ENCODE measurements at regions not wholly inside any gene's neighbourhood (a gene's known extent, or its start where the extent isn't known, plus 50 kb on each side); places are given as distances from the start of the nearest gene placed in this dataset.

DNA sequence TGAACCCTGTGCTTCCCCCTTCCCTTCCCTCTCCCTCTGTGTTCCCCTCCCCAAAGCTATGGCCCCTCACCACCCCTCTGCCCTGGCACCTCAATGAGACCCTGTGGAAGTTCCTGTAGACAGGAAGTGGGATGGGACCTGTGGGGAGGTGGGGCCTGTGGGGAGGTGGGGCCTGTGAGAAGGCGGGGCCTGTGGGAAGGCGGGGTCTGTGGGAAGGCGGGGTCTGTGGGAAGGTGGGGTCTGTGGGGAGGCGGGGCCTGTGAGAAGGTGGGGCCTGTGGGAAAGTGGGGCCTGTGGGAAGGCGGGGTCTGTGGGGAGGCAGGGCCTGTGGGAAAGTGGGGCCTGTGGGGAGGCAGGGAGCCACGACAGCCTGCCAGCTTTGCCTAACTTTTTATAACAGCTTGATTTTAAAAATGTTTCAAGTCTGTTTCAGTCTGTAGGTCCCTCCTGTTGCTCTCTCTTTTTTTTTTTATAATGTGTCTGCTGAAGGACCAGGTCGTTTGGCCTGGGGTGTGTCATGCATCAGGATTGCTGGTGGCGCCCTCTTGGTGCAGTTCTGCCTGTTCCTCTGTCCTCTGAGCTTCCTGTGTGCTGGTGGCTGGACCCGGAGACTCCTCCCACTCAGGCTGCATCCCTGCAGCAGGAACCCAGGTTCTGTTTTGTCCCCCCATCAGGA, 70.5 kb upstream of the SLCO4A1 start:
- no peak for DNase-seq
- peak; percentile 50 to 61 for ATAC-seq (replicated peaks in 1 of 2)
- no peaks in the 10 kb centered on the region for H3K36me3 Mint-ChIP-seq (ENCODE audit: insufficient read depth in 2 of 2)
- peaks cover 9% of the 10 kb centered on the region for H3K4me1 Mint-ChIP-seq (ENCODE audit: low read depth)
- no peaks in the 10 kb centered on the region for H3K9me3 Mint-ChIP-seq
- peaks cover 53% of the 10 kb centered on the region for H3K27me3 Mint-ChIP-seq (ENCODE audit: low read depth)
- no peak overlapping the region for H3K4me3 Mint-ChIP-seq
- H3K27ac Mint-ChIP-seq, result no peak overlapping the region

DNA sequence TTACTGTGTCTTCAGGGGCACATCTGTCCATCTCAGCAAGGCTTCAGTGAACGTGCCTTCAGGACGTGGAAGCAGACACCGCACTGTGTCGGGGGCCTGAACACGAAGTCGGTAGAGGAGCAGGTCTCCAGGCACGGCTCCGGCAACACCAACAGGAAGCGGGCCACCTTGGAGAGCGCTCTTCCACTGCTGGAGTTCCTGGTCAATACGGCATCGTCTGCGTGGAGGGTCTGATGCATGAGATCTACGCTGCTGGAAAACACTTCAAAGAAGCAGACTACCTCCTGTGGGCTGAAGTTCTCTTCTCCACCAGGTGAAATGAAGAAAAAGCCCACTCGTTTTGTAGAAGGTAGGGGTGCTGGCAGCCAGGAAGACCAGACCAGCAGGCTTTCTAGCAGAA, 69.3 kb upstream of the SLCO4A1 start:
- Mint-ChIP-seq H3K9me3 (no peaks in the 10 kb centered on the region), H3K27ac (no peak overlapping the region), H3K36me3 (ENCODE audit: insufficient read depth in 2 of 2) (no peaks in the 10 kb centered on the region), H3K27me3 (ENCODE audit: low read depth) (peaks cover 55% of the 10 kb centered on the region), H3K4me3 (no peak overlapping the region), H3K4me1 (ENCODE audit: low read depth) (peaks cover 9% of the 10 kb centered on the region)
- DNase-seq (no peak), ATAC-seq (replicated peaks in 1 of 2) (no peak)

DNA sequence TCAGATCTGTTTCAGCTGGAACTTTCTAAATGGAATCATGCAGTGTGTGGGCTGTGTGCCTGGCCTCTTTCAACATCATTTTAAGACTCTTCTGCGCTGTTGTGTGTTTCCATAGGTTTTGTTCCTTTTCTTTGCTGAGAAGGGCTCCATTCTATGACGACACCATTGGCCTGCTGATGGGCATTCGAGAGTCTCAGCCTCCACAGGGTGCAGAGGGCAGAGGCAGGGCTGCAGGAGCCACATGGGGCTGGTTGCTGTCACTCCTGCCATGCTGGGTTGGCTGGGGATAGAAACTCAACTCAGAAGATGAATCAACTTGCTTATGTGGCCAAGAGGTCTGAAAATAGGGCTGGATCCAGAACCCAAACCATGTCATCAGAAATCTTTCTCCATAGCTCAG, 68.5 kb upstream of the SLCO4A1 start:
- no peaks in the 10 kb centered on the region for H3K9me3 Mint-ChIP-seq
- ATAC-seq (replicated peaks in 1 of 2) (no peak), DNase-seq (no peak)
- H3K36me3 Mint-ChIP-seq (ENCODE audit: insufficient read depth in 2 of 2), result no peaks in the 10 kb centered on the region
- H3K4me3 Mint-ChIP-seq, result no peak overlapping the region
- peaks cover 61% of the 10 kb centered on the region for H3K27me3 Mint-ChIP-seq (ENCODE audit: low read depth)
- no peak overlapping the region for H3K27ac Mint-ChIP-seq
- peaks cover 9% of the 10 kb centered on the region for H3K4me1 Mint-ChIP-seq (ENCODE audit: low read depth)

DNA sequence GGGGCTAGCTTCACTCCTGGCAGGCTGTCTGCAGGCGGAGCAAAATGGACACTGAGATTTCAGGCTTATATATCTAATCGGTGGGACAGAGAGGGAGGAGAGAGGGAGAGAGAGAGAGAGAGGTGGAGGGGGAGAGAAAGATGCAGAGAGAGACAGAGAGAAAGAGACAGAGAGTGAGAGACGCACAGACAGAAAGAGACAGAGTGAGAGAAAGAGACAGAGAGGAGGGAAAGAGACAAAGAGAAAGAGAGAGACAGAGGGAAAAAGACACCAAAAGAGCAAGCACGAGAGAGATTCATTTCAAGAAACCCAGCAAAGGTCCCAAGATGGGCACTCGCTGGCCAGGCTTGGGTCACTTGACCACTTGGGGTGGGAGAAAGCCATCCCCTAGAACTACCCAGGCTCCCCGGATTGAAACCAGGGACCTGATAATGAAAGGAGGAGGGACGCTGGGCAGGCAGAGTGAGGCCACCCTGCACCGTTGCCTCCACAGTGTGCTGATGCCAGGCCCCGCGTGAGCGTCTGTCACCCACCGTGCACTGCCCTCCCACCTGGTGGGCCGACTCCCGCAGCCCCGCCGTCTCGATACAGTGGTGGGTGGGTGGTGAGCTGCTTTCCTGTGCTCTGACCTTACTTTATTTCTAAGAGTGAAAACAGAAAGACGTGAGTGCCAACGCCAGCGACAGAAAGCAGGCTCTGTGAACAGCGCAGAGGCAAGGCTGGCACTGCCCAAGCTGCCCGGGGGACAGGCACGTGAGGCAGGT, 67.9 kb upstream of the SLCO4A1 start:
- H3K9me3 Mint-ChIP-seq, result no peaks in the 10 kb centered on the region
- H3K27ac Mint-ChIP-seq, result no peak overlapping the region
- H3K4me3 Mint-ChIP-seq, result no peak overlapping the region
- peaks cover 65% of the 10 kb centered on the region for H3K27me3 Mint-ChIP-seq (ENCODE audit: low read depth)
- DNase-seq (no peak), ATAC-seq (replicated peaks in 1 of 2) (no peak)
- peaks cover 9% of the 10 kb centered on the region for H3K4me1 Mint-ChIP-seq (ENCODE audit: low read depth)
- H3K36me3 Mint-ChIP-seq (ENCODE audit: insufficient read depth in 2 of 2), result no peaks in the 10 kb centered on the region

DNA sequence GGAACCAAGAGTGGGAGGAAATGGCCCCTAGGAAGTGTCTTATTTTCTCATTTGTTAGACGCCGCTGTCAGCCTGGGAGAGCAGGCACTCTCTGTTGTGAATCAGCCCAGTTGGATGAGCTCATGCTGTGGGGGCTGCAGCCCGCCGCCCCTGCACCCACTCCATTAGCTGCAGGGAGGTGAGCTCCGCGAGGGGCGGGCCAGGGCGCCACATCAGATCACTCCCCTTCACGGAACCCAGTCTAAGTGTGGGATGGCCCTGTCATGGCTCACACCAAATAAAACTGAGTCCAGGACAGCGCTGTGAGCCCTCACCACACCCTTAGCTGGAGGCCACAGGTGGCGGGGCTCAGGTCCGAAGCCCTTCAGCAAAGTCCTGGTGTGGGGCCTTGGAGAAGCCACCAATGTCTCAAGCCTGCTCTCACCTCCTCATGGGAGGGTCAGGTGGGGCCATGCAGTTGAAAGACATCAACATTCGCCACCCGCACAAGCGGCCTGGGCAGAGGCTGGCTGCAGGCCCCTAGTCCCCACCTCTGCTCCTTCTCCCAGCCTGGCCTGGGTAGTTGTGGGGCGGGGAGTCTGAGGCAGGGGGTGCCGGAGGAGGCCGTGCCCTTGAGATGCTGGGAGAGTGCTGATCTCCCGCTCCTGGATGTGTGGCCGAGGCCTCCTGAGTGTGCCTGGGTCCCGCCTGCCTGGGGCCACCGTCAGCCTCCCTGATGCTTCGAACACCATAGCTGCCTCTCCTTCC, 66.2 kb upstream of the SLCO4A1 start:
- DNase-seq (no peak), ATAC-seq (replicated peaks in 1 of 2) (no peak)
- Mint-ChIP-seq H3K4me1 (ENCODE audit: low read depth) (peaks cover 8% of the 10 kb centered on the region), H3K9me3 (no peaks in the 10 kb centered on the region), H3K27ac (no peak overlapping the region), H3K4me3 (no peak overlapping the region), H3K27me3 (ENCODE audit: low read depth) (peaks cover 60% of the 10 kb centered on the region), H3K36me3 (ENCODE audit: insufficient read depth in 2 of 2) (no peaks in the 10 kb centered on the region)

DNA sequence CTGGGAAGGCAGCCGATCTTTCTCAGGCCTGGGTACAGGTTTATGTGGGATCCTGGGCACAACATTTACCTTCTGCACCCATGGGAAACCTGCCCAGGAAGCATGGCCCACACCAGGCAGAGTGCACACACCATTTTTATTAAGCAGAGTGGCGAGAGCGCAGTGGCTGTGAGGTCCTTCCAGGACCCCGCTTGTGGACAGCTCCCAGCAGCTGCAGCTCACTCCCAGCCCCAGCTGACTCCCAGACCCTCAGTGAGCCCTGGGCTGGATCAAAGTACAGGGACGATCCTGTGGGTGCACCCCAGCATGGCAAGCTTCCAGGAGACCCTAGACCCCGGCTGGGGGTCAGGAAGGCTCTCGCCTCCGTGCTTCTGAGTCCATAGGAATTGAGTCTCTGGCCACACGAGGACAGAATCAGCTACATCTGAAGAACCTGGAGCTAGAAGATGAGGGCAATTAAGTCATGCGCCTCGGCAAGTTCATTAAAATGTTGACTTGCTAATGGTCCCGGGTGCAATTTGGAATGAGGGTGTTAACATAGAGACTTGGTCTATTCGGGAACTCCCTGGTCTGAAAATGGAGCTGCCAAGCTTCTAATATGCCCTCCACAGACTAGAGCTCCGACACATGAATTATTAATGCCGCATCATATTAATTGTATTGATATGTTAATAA, 65.4 kb upstream of the SLCO4A1 start:
- no peak overlapping the region for H3K4me3 Mint-ChIP-seq
- no peak overlapping the region for H3K27ac Mint-ChIP-seq
- H3K27me3 Mint-ChIP-seq (ENCODE audit: low read depth), result peaks cover 60% of the 10 kb centered on the region
- no peaks in the 10 kb centered on the region for H3K9me3 Mint-ChIP-seq
- ATAC-seq (replicated peaks in 1 of 2), result no peak
- H3K4me1 Mint-ChIP-seq (ENCODE audit: low read depth), result peaks cover 3% of the 10 kb centered on the region
- no peaks in the 10 kb centered on the region for H3K36me3 Mint-ChIP-seq (ENCODE audit: insufficient read depth in 2 of 2)
- DNase-seq, result no peak

DNA sequence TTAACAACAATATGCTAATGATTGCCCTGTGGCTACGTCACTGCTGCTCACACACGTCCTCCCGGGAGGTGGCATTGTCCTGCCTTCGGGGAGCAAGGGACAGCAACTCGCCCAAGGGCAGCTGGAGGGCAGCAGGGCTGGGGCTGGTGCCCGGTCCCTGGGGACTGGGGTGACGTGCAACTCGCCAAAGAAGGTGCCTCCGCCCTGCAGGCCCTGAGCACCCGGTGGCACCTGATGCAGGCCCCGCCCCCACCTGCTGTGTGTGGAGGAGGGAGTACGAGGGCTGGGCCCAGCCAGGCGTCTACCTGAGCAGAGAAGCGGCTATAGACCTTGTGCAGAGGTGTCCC, 64.8 kb upstream of the SLCO4A1 start:
- Mint-ChIP-seq H3K36me3 (ENCODE audit: insufficient read depth in 2 of 2) (no peaks in the 10 kb centered on the region), H3K27me3 (ENCODE audit: low read depth) (peaks cover 61% of the 10 kb centered on the region), H3K9me3 (no peaks in the 10 kb centered on the region), H3K4me3 (no peak overlapping the region), H3K27ac (no peak overlapping the region), H3K4me1 (ENCODE audit: low read depth) (no peaks in the 10 kb centered on the region)
- no peak for ATAC-seq (replicated peaks in 1 of 2)
- DNase-seq, result no peak

DNA sequence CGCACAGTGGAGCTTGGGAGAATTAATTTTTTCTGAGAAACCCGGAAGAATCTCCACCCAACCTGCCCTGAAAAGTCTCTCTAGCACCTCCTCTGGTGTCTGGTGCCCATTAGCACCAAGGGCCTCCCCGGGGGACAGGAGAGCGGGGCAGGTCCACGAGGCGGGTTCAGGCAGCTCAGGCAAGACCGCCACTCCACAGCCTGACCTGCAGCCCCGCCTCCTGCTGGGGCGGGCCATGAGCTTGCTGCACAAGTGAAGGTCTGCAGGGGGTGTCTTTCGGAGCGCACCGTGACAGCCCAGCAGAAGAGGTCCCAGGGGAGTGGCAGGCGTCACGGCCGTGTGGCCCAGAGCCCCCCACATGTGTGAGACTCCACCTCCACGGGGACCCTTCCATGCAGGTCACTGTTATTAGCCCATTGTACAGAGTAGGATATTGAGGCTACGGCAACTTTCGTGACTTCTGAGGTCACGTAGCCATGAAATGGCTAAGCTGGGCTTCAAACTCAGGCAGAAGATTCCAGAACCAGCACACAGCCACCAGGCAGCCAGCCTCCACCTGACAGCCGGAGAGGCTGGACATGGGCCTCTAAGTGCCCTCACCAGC, 63.9 kb upstream of the SLCO4A1 start:
- H3K36me3 Mint-ChIP-seq (ENCODE audit: insufficient read depth in 2 of 2), result no peaks in the 10 kb centered on the region
- H3K4me1 Mint-ChIP-seq (ENCODE audit: low read depth), result no peaks in the 10 kb centered on the region
- H3K27ac Mint-ChIP-seq, result no peak overlapping the region
- no peak for DNase-seq
- no peak overlapping the region for H3K4me3 Mint-ChIP-seq
- H3K27me3 Mint-ChIP-seq (ENCODE audit: low read depth), result peaks cover 66% of the 10 kb centered on the region
- H3K9me3 Mint-ChIP-seq, result no peaks in the 10 kb centered on the region
- ATAC-seq (replicated peaks in 1 of 2), result peak in 1 of 2 donors; percentile 24

DNA sequence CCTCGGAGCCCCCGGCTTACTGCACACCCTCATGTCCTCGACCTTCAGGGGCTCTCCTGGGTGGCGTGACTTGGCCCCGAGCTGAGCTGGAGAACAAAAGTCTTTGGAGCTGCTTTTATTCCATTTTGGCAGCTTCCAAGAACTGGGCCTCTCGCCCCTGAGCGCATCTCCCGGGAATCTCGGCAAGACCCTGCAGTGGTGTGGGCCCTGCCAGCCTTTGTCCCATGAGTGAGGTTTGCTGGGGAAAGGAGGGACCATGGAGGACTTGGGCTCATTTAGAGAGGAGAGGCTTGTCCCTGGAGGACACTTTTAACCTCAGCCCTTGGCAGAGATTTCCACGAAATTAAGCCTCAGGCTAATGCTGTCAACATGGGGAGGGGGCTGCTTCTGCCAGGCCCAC, 62.3 kb upstream of the SLCO4A1 start:
- ATAC-seq (replicated peaks in 1 of 2), result no peak
- Mint-ChIP-seq H3K27me3 (ENCODE audit: low read depth) (peaks cover 54% of the 10 kb centered on the region), H3K36me3 (ENCODE audit: insufficient read depth in 2 of 2) (no peaks in the 10 kb centered on the region), H3K4me1 (ENCODE audit: low read depth) (no peaks in the 10 kb centered on the region), H3K27ac (no peak overlapping the region), H3K9me3 (no peaks in the 10 kb centered on the region), H3K4me3 (no peak overlapping the region)
- DNase-seq, result no peak

DNA sequence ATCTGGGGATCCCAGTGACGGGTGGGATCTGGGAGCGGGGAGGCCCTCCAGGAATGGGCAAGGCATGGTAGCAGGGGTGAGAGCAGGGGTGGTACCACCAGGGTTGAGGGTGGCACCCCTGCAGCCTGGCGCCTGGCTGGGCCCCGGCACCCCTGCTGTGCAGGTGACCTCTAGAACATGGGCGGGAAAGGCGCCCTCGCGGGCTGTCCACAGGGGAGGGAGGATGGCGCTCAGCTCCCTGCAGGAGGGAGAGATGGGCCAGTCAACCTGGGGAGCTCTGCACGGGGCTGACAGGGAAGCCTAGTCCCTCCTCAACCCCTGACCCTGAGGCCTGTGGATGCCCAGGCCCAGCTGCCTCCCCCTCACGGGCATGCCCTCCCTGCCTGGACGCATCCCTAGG, 61.6 kb upstream of the SLCO4A1 start:
- peaks cover 56% of the 10 kb centered on the region for H3K27me3 Mint-ChIP-seq (ENCODE audit: low read depth)
- ATAC-seq (replicated peaks in 1 of 2) (no peak), DNase-seq (no peak)
- no peaks in the 10 kb centered on the region for H3K9me3 Mint-ChIP-seq
- H3K36me3 Mint-ChIP-seq (ENCODE audit: insufficient read depth in 2 of 2), result no peaks in the 10 kb centered on the region
- no peak overlapping the region for H3K4me3 Mint-ChIP-seq
- H3K4me1 Mint-ChIP-seq (ENCODE audit: low read depth), result no peaks in the 10 kb centered on the region
- H3K27ac Mint-ChIP-seq, result no peak overlapping the region

DNA sequence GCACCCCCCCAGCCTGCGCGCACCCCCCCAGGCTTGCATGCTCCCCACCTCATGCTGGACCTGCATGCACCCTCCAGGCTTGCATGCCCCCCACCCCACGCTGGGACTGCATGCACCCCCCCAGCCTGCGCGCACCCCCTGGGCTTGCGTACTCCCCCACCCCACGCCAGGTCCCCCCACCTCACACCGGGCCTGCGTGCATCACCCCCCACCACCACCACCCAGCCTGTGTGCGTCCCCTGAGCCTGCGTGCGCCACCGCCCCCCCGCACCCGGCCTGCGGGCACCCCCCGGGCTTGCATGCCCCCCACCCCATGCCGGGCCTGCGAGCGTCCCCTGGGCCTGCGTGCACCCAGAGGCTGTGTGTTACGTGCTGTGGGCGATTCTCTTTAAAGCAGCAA, 61.0 kb upstream of the SLCO4A1 start:
- ATAC-seq (replicated peaks in 1 of 2) (no peak), DNase-seq (no peak)
- no peaks in the 10 kb centered on the region for H3K36me3 Mint-ChIP-seq (ENCODE audit: insufficient read depth in 2 of 2)
- H3K4me1 Mint-ChIP-seq (ENCODE audit: low read depth), result no peaks in the 10 kb centered on the region
- no peaks in the 10 kb centered on the region for H3K9me3 Mint-ChIP-seq
- H3K27ac Mint-ChIP-seq, result no peak overlapping the region
- peaks cover 51% of the 10 kb centered on the region for H3K27me3 Mint-ChIP-seq (ENCODE audit: low read depth)
- no peak overlapping the region for H3K4me3 Mint-ChIP-seq

DNA sequence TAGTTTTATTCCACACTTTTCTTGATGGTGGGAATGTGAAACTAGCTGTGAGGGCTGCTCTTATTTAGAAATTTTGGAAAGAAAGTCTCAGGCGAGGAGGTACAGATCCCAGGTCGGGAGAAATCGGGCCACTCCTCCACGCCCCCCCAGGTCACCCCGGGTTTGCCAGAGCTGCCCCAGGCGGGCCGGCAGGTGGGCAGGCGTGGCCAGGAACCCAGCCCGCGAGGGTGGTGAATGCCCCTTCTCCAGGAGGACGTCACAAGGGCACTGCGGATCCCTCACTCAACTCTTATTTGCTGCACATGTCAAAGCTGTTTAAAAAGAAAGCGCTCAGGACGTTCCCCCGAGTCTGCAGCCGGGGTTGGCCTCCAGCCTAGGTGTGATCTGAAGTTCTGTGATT, 60.5 kb upstream of the SLCO4A1 start:
- Mint-ChIP-seq H3K36me3 (ENCODE audit: insufficient read depth in 2 of 2) (no peaks in the 10 kb centered on the region), H3K27ac (no peak overlapping the region), H3K27me3 (ENCODE audit: low read depth) (peaks cover 49% of the 10 kb centered on the region), H3K9me3 (no peaks in the 10 kb centered on the region), H3K4me3 (no peak overlapping the region), H3K4me1 (ENCODE audit: low read depth) (no peaks in the 10 kb centered on the region)
- DNase-seq (no peak), ATAC-seq (replicated peaks in 1 of 2) (no peak)

DNA sequence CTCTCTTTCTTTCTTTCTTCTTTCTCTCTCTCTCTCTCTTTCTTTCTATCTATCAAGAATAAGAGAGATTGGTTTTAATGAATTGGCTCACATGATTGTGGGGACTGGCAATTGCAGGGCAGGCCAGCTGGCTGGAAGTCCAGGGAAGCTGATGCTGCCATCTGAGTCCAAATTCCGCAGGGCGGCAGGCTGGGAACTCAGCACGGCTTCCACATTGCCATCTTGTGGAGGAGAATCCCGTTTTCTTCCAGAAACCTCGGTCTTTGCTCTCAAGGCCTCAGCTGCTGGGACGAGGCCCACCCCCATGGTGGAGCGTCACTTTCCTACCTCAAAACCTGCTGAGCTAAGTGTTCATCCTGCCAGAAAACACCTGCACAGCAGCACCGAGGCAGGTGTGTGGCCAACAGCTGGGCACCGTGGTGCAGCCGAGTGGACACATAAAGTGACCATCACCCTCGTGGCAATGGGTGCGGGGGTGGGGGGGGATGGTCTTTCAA, 58.8 kb upstream of the SLCO4A1 start:
- H3K27me3 Mint-ChIP-seq (ENCODE audit: low read depth), result peaks cover 44% of the 10 kb centered on the region
- H3K36me3 Mint-ChIP-seq (ENCODE audit: insufficient read depth in 2 of 2), result no peaks in the 10 kb centered on the region
- H3K4me3 Mint-ChIP-seq, result no peak overlapping the region
- no peak overlapping the region for H3K27ac Mint-ChIP-seq
- no peaks in the 10 kb centered on the region for H3K9me3 Mint-ChIP-seq
- ATAC-seq (replicated peaks in 1 of 2), result no peak
- DNase-seq, result no peak
- no peaks in the 10 kb centered on the region for H3K4me1 Mint-ChIP-seq (ENCODE audit: low read depth)
